ENCODE measurements at regions not wholly inside any gene's neighbourhood (a gene's known extent, or its start where the extent isn't known, plus 50 kb on each side); places are given as distances from the start of the nearest gene placed in this dataset.

- H2AFZ ChIP-seq (ENCODE audit: low read depth, low read length, poor library complexity, severe bottlenecking), result no peak overlapping the region
- no peak overlapping the region for H3K9ac ChIP-seq (ENCODE audit: low read length)
- no peaks in the 10 kb centered on the region for H4K20me1 ChIP-seq (ENCODE audit: insufficient read depth)
- H3K4me1 ChIP-seq (ENCODE audit: control insufficient read depth in 1 of 2, insufficient read depth in 2 of 2, low read length in 2 of 2), result no peaks in the 10 kb centered on the region
- H3K36me3 ChIP-seq (ENCODE audit: control insufficient read depth in 1 of 2, insufficient read depth in 2 of 2, low read length in 2 of 2), result no peaks in the 10 kb centered on the region
- H3K79me2 ChIP-seq (ENCODE audit: insufficient read depth, low read length), result no peaks in the 10 kb centered on the region
- H3K27ac ChIP-seq (ENCODE audit: low read depth, low read length), result no peak overlapping the region
- no peak for TF ChIP-seq SRF (IDR thresholded peaks at IDR 0.05; ENCODE audit: low read depth)
- no peak for TF ChIP-seq FOSL1 (IDR thresholded peaks at IDR 0.05; ENCODE audit: low read depth)
- no peak for TF ChIP-seq POLR2AphosphoS5 (IDR thresholded peaks at IDR 0.05; ENCODE audit: low read depth, low read length)
- no peak for TF ChIP-seq REST (IDR thresholded peaks at IDR 0.05; ENCODE audit: low read depth)
- TF ChIP-seq RAD21 (IDR thresholded peaks at IDR 0.05; ENCODE audit: low read depth), result no peak
- no peak for TF ChIP-seq MAX (IDR thresholded peaks at IDR 0.05)
- H3K4me2 ChIP-seq (ENCODE audit: low read length), result no peak overlapping the region
- H3K4me3 ChIP-seq (replicated peaks in 1 of 2; ENCODE audit: low read depth in 1 of 2, low read length in 2 of 2), result no peak overlapping the region
- ChIA-PET POLR2A (no interaction called here), CTCF (no interaction called here), RAD21 (ENCODE audit: low non-redundant PET in 1 of 2, low total read pairs in 2 of 2, uncharacterized antibody in 2 of 2, unreplicated experiment in 2 of 2) (no interaction called here)
- no peaks in the 10 kb centered on the region for H3K9me3 ChIP-seq (ENCODE audit: control insufficient read depth in 1 of 2, insufficient read depth in 1 of 2, low read depth in 1 of 2, low read length in 2 of 2)
- ATAC-seq (no peak), DNase-seq (ENCODE audit: low read depth, low spot score) (no peak)
- BruUV-seq (replicated peaks), result no TSS peak
- H3K9me2 ChIP-seq (ENCODE audit: insufficient read depth), result no peaks in the 10 kb centered on the region
- no peaks in the 10 kb centered on the region for H3K27me3 ChIP-seq (ENCODE audit: insufficient read depth, low read length)
- intact Hi-C loops (cut with micrococcal nuclease), result no loop called here
Observed at GRCh38 chr18:27656905-27657304, 471.8 kb upstream of the CHST9 start.

GRCh38 chr18:27656167-27656778 lies 471.2 kb upstream of the CHST9 start:
- Histone ChIP-seq H3K79me2 (ENCODE audit: insufficient read depth, low read length) (no peaks in the 10 kb centered on the region), H3K27ac (ENCODE audit: low read depth, low read length) (no peak overlapping the region), H3K9ac (ENCODE audit: low read length) (no peak overlapping the region), H3K4me1 (ENCODE audit: control insufficient read depth in 1 of 2, insufficient read depth in 2 of 2, low read length in 2 of 2) (no peaks in the 10 kb centered on the region), H3K4me2 (ENCODE audit: low read length) (no peak overlapping the region), H3K27me3 (ENCODE audit: insufficient read depth, low read length) (no peaks in the 10 kb centered on the region), H3K4me3 (replicated peaks in 1 of 2; ENCODE audit: low read depth in 1 of 2, low read length in 2 of 2) (no peak overlapping the region), H2AFZ (ENCODE audit: low read depth, low read length, poor library complexity, severe bottlenecking) (no peak overlapping the region), H4K20me1 (ENCODE audit: insufficient read depth) (no peaks in the 10 kb centered on the region), H3K9me2 (ENCODE audit: insufficient read depth) (no peaks in the 10 kb centered on the region), H3K36me3 (ENCODE audit: control insufficient read depth in 1 of 2, insufficient read depth in 2 of 2, low read length in 2 of 2) (no peaks in the 10 kb centered on the region), H3K9me3 (ENCODE audit: control insufficient read depth in 1 of 2, insufficient read depth in 1 of 2, low read depth in 1 of 2, low read length in 2 of 2) (no peaks in the 10 kb centered on the region)
- CTCF ChIA-PET, result no interaction called here
- no TSS peak for BruUV-seq (replicated peaks)
- RAD21 ChIA-PET (ENCODE audit: low non-redundant PET in 1 of 2, low total read pairs in 2 of 2, uncharacterized antibody in 2 of 2, unreplicated experiment in 2 of 2), result no interaction called here
- intact Hi-C loops (cut with micrococcal nuclease), result no loop called here
- no peak for DNase-seq (ENCODE audit: low read depth, low spot score)
- POLR2A ChIA-PET, result no interaction called here
- no peak for ATAC-seq
- no peak for TF ChIP-seq POLR2A (IDR thresholded peaks at IDR 0.05; ENCODE audit: borderline replicate concordance, extremely low read depth, insufficient read depth, insufficient read length)
- no peak for TF ChIP-seq ZFX (IDR thresholded peaks at IDR 0.05)
- no peak for TF ChIP-seq POLR2AphosphoS5 (IDR thresholded peaks at IDR 0.05; ENCODE audit: low read depth, low read length)
- no peak for TF ChIP-seq RAD21 (IDR thresholded peaks at IDR 0.05; ENCODE audit: low read depth)
- no peak for TF ChIP-seq SIN3A (IDR thresholded peaks at IDR 0.05; ENCODE audit: low read depth)
- no peak for TF ChIP-seq REST (IDR thresholded peaks at IDR 0.05; ENCODE audit: low read depth)
- no peak for TF ChIP-seq CEBPB (IDR thresholded peaks at IDR 0.05; ENCODE audit: low read depth)
- no peak for TF ChIP-seq ZNF274 (IDR thresholded peaks at IDR 0.05; ENCODE audit: low read depth, low read length)
- no peak for TF ChIP-seq JUND (IDR thresholded peaks at IDR 0.05)
- no peak for TF ChIP-seq SRF (IDR thresholded peaks at IDR 0.05; ENCODE audit: low read depth)
- TF ChIP-seq EGR1 (IDR thresholded peaks at IDR 0.05; ENCODE audit: low read depth), result no peak
- no peak for TF ChIP-seq MAX (IDR thresholded peaks at IDR 0.05)

Data from HCT116 (cell line).